Loucy (cell line): ENCODE measurements at regions not wholly inside any gene's neighbourhood (a gene's known extent, or its start where the extent isn't known, plus 50 kb on each side); places are given as distances from the start of the nearest gene placed in this dataset.

Experiments
- CTCF ChIP-seq: fragments of 200-600 bp; sonication (generic); conservative IDR thresholded peaks from 2 replicates; pipeline ENCODE4 v1.5.1; 2014; ENCODE audit warnings: mild to moderate bottlenecking, antibody characterized with exemption, low read length
- EZH2phosphoT487 ChIP-seq: fragments of 200-600 bp; IDR thresholded peaks from 2 replicates; pipeline ENCODE4 v1.6.1; 2018; ENCODE audit warnings: antibody characterized with exemption, mild to moderate bottlenecking, moderate library complexity, borderline replicate concordance

DNA sequence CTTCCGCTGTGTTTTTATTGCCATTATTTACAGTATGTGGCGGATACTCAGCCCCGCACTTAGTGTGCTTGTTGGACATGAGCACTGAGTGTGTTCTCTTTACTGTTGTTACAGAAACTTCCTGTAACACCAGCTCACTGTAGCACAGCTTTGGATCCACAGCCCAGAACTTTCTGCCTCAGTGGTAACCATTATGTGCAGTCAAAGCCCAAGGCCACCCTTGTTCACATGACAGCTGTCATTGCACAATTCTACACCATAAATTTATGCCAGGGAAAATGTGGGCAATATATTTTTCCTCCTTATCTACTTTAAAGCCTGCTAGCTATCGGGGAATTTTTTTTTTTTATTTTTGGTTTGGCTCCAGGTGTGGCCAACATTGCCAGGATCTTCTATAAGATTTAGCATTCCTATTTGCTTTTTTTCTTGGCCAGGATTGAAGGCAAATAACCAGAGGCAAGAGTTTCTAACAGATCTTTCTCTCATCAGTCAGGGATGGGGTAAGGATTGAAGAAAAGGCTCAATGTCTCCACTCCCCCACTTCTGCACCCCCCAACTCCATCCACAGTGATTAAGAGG lies 176.0 kb upstream of the PELI2 start:
- TF ChIP-seq CTCF, result no peak
- no peak for TF ChIP-seq EZH2phosphoT487
